Ectodermal cell (in vitro differentiated cells): ENCODE measurements at regions not wholly inside any gene's neighbourhood (a gene's known extent, or its start where the extent isn't known, plus 50 kb on each side); places are given as distances from the start of the nearest gene placed in this dataset.

Experiments used
- H3K27ac ChIP-seq: 2 replicates; pipeline ENCODE4 v1.7.0; 2013; ENCODE audit warnings: mild to moderate bottlenecking, low read depth, low read length; ENCODE audit not compliant: insufficient read depth, poor library complexity, severe bottlenecking
- H3K27me3 ChIP-seq: 2 replicates; pipeline ENCODE4 v1.7.0; 2013; ENCODE audit warnings: mild to moderate bottlenecking, low read length; ENCODE audit not compliant: insufficient read depth, control insufficient read depth, poor library complexity, severe bottlenecking
- H3K36me3 ChIP-seq: one replicate; pipeline ENCODE4 v1.7.0; 2013; ENCODE audit warnings: low read length; ENCODE audit not compliant: control insufficient read depth, insufficient read depth
- H3K4me1 ChIP-seq: one replicate; pipeline ENCODE4 v1.7.0; 2013; ENCODE audit warnings: low read length; ENCODE audit not compliant: control insufficient read depth, insufficient read depth
- H3K4me3 ChIP-seq: 2 replicates; pipeline ENCODE4 v1.7.0; 2013; ENCODE audit warnings: low read depth, low read length, control low read depth; ENCODE audit not compliant: insufficient read depth
- H3K9me3 ChIP-seq: 2 replicates; pipeline ENCODE4 v1.7.0; 2013; ENCODE audit warnings: mild to moderate bottlenecking, low read length, moderate library complexity; ENCODE audit not compliant: control insufficient read depth
- WGBS, 2 experiments: methylation state at CpG; one replicate each; pipeline ENCODE4 v1.1.7; 2013; ENCODE audit warnings: missing lambda C conversion rate in 2 of 2; 5-methylcytosine and 5-hydroxymethylcytosine counted together

- no peaks in the 10 kb centered on the region for H3K4me1 ChIP-seq
- H3K27me3 ChIP-seq, result no peaks in the 10 kb centered on the region
- H3K27ac ChIP-seq, result no peak overlapping the region
- 84 to 89% methylated on average over 1 of the region's 1 CpG for WGBS, 2 experiments
- no peaks in the 10 kb centered on the region for H3K36me3 ChIP-seq
- H3K4me3 ChIP-seq, result no peak overlapping the region
- H3K9me3 ChIP-seq, result no peaks in the 10 kb centered on the region
These were observed 126.6 kb downstream of the SLC6A15 start for GRCh38 chr12:84785951-84786350.

GRCh38 chr12:84785281-84785680 is 127.3 kb downstream of the SLC6A15 start:
- Histone ChIP-seq H3K27me3 (no peaks in the 10 kb centered on the region), H3K4me3 (no peak overlapping the region), H3K4me1 (no peaks in the 10 kb centered on the region), H3K36me3 (no peaks in the 10 kb centered on the region), H3K9me3 (no peaks in the 10 kb centered on the region), H3K27ac (no peak overlapping the region)
- WGBS, 2 experiments, result 87 to 88% methylated on average over 1 of the region's 1 CpG

GRCh38 chr12:84779169-84779568 is 133.4 kb downstream of the SLC6A15 start:
- no peak overlapping the region for H3K27ac ChIP-seq
- no peaks in the 10 kb centered on the region for H3K4me1 ChIP-seq
- WGBS, 2 experiments, result 88 to 92% methylated on average over 5 of the region's 5 CpGs
- no peaks in the 10 kb centered on the region for H3K27me3 ChIP-seq
- H3K4me3 ChIP-seq, result no peak overlapping the region
- no peaks in the 10 kb centered on the region for H3K9me3 ChIP-seq
- H3K36me3 ChIP-seq, result no peaks in the 10 kb centered on the region

GRCh38 chr12:84772281-84772680 is 140.3 kb downstream of the SLC6A15 start:
- WGBS, 2 experiments, result 84 to 89% methylated on average over 2 of the region's 2 CpGs
- Histone ChIP-seq H3K27ac (no peak overlapping the region), H3K4me1 (no peaks in the 10 kb centered on the region), H3K27me3 (no peaks in the 10 kb centered on the region), H3K36me3 (no peaks in the 10 kb centered on the region), H3K4me3 (no peak overlapping the region), H3K9me3 (no peaks in the 10 kb centered on the region)

- H3K4me1 ChIP-seq, result no peaks in the 10 kb centered on the region
- H3K27me3 ChIP-seq, result no peaks in the 10 kb centered on the region
- H3K27ac ChIP-seq, result no peak overlapping the region
- H3K9me3 ChIP-seq, result no peaks in the 10 kb centered on the region
- H3K4me3 ChIP-seq, result no peak overlapping the region
- H3K36me3 ChIP-seq, result no peaks in the 10 kb centered on the region
- WGBS, 2 experiments, result 86 to 96% methylated on average over 1 of the region's 1 CpG
These were observed 145.5 kb downstream of the SLC6A15 start for GRCh38 chr12:84767079-84767478.

- H3K36me3 ChIP-seq, result no peaks in the 10 kb centered on the region
- H3K9me3 ChIP-seq, result no peaks in the 10 kb centered on the region
- no peak overlapping the region for H3K4me3 ChIP-seq
- no peaks in the 10 kb centered on the region for H3K27me3 ChIP-seq
- no peak overlapping the region for H3K27ac ChIP-seq
- H3K4me1 ChIP-seq, result no peaks in the 10 kb centered on the region
These were observed 146.2 kb downstream of the SLC6A15 start for GRCh38 chr12:84766375-84766774.

GRCh38 chr12:84764001-84764400 is 148.6 kb downstream of the SLC6A15 start:
- Histone ChIP-seq H3K4me3 (no peak overlapping the region), H3K27ac (no peak overlapping the region)
- 89 to 92% methylated on average over 1 of the region's 1 CpG for WGBS, 2 experiments

GRCh38 chr12:84763107-84763506 is 149.5 kb downstream of the SLC6A15 start:
- H3K36me3 ChIP-seq, result no peaks in the 10 kb centered on the region
- H3K9me3 ChIP-seq, result no peaks in the 10 kb centered on the region
- H3K27ac ChIP-seq, result no peak overlapping the region
- H3K27me3 ChIP-seq, result no peaks in the 10 kb centered on the region
- H3K4me3 ChIP-seq, result no peak overlapping the region
- H3K4me1 ChIP-seq, result no peaks in the 10 kb centered on the region
- WGBS, 2 experiments, result 92 to 93% methylated on average over 1 of the region's 1 CpG

More at GRCh38 chr12:84764001-84764400, 148.6 kb downstream of the SLC6A15 start:
- Histone ChIP-seq H3K27me3 (no peaks in the 10 kb centered on the region), H3K4me1 (no peaks in the 10 kb centered on the region), H3K36me3 (no peaks in the 10 kb centered on the region), H3K9me3 (no peaks in the 10 kb centered on the region)

- WGBS, 2 experiments, result 96 to 100% methylated on average over 2 of the region's 2 CpGs
These were observed 152.3 kb downstream of the SLC6A15 start for GRCh38 chr12:84760091-84760865.

GRCh38 chr12:84757978-84758377 is 154.6 kb downstream of the SLC6A15 start:
- no peaks in the 10 kb centered on the region for H3K27me3 ChIP-seq
- H3K27ac ChIP-seq, result no peak overlapping the region
- 90% methylated on average over 1 of the region's 1 CpG for WGBS, 2 experiments
- H3K9me3 ChIP-seq, result no peaks in the 10 kb centered on the region
- H3K4me1 ChIP-seq, result no peaks in the 10 kb centered on the region
- no peaks in the 10 kb centered on the region for H3K36me3 ChIP-seq
- H3K4me3 ChIP-seq, result no peak overlapping the region

More at GRCh38 chr12:84760091-84760865, 152.3 kb downstream of the SLC6A15 start:
- Histone ChIP-seq H3K36me3 (no peaks in the 10 kb centered on the region), H3K27me3 (no peaks in the 10 kb centered on the region), H3K27ac (no peak overlapping the region), H3K4me1 (no peaks in the 10 kb centered on the region), H3K9me3 (no peaks in the 10 kb centered on the region), H3K4me3 (no peak overlapping the region)
